Brain microvascular endothelial cell (primary cell): ENCODE measurements at regions not wholly inside any gene's neighbourhood (a gene's known extent, or its start where the extent isn't known, plus 50 kb on each side); places are given as distances from the start of the nearest gene placed in this dataset.
A peak's percentile ranks its signal among the peaks of the same experiment; 100 is the strongest.

Experiments
- DNase-seq: peaks from one replicate; pipeline ENCODE4 v3.0.0-alpha.2; 2020
- H3K27ac ChIP-seq: fragments of 250-450 bp; sonication (Bioruptor Pico); 2 replicates; pipeline ENCODE4 v1.5.1; 2020; ENCODE audit warnings: mild to moderate bottlenecking, moderate library complexity
- H3K27me3 ChIP-seq: fragments of 250-450 bp; sonication (Bioruptor Pico); replicated peaks from 2 replicates; pipeline ENCODE4 v1.5.1; 2020; ENCODE audit warnings: mild to moderate bottlenecking
- H3K36me3 ChIP-seq: fragments of 250-450 bp; sonication (Bioruptor Pico); replicated peaks from 2 replicates; pipeline ENCODE4 v1.5.1; 2020; ENCODE audit warnings: mild to moderate bottlenecking
- H3K4me3 ChIP-seq: 2 replicates; pipeline ENCODE4 v1.5.1; 2011; ENCODE audit warnings: low read depth, mild to moderate bottlenecking, control low read depth, low read length, moderate library complexity
- in situ Hi-C: cut with HindIII; loops from 2 replicates; pipeline ENCODE4 v1.10.0; 2017; ENCODE audit warnings: low sequenced_read_pairs, low pct_ligation_motif_present
- TF ChIP-seq, protein P1 (sequence below): IDR thresholded peaks from 2 replicates; pipeline ENCODE4 v1.5.1; 2011; ENCODE audit warnings: low read depth, mild to moderate bottlenecking, moderate library complexity, low read length, control low read depth, inconsistent platforms; ENCODE audit errors: missing control alignments

DNA sequence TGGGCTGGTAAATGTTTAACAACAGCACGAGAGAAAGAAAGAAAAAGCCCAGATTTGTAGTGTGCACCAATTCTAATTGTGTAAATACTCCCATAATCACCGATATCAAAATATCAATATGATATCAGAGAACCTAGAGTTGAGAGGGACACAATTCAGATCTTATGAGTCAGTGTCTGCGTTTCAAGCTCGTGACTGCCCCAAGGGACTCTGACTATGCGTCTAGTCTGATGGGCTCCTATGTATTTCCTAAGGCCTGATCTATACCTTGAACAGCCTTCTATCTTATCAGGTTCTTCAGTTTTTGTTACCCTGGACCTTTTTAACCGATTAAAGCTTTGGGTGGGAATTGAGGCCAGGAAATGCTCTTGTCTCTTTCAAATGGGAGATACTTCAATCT is 243.0 kb upstream of the SLC24A2 start:
- Histone ChIP-seq H3K4me3 (no peak overlapping the region), H3K36me3 (no peaks in the 10 kb centered on the region), H3K27me3 (no peaks in the 10 kb centered on the region), H3K27ac (no peak overlapping the region)
- peak; percentile 39 for DNase-seq
- TF ChIP-seq, protein P1, sequence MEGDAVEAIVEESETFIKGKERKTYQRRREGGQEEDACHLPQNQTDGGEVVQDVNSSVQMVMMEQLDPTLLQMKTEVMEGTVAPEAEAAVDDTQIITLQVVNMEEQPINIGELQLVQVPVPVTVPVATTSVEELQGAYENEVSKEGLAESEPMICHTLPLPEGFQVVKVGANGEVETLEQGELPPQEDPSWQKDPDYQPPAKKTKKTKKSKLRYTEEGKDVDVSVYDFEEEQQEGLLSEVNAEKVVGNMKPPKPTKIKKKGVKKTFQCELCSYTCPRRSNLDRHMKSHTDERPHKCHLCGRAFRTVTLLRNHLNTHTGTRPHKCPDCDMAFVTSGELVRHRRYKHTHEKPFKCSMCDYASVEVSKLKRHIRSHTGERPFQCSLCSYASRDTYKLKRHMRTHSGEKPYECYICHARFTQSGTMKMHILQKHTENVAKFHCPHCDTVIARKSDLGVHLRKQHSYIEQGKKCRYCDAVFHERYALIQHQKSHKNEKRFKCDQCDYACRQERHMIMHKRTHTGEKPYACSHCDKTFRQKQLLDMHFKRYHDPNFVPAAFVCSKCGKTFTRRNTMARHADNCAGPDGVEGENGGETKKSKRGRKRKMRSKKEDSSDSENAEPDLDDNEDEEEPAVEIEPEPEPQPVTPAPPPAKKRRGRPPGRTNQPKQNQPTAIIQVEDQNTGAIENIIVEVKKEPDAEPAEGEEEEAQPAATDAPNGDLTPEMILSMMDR, result no peak
- in situ Hi-C loops, result no loop called here

DNA sequence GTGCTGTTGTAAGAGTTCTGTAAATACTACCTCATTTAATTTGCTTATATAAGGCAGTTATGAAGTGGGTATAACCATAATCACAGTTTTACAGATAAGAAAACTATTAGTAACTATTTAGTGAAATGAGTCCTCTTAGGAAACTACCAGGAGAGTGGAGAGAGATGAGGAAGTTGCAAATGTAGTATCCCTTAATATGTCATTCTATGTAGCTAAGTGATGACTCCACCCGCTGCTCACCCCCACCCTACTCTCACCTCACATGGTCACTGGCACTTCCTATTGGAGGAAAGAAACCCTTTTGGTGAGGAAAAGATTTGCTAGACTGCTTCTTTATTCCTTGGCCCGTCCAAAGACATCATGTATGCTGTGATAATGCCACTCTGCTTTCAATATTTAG is 241.8 kb upstream of the SLC24A2 start:
- Histone ChIP-seq H3K27ac (no peak overlapping the region), H3K4me3 (no peak overlapping the region), H3K27me3 (no peaks in the 10 kb centered on the region), H3K36me3 (no peaks in the 10 kb centered on the region)
- DNase-seq, result no peak
- TF ChIP-seq, protein P1, result no peak
- in situ Hi-C loops, result no loop called here

DNA sequence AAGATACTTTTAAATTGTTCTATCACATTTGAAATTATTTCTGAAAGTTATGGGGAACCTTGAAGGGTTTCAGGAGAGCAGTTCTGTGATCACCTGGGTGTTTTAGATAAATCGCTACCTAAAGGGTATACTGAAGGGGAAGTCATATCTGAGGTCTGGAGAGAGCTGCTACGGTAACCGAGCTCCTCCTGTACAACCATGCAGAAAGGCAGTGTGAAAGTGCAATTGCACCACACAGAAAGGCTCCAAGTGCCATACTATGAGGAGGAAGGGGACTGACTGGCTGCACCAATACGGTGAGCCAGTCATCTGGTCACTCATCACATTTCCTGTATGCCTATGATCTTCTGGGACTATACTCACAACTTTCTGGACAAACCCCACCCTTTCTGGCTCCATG is 241.4 kb upstream of the SLC24A2 start:
- in situ Hi-C loops, result no loop called here
- Histone ChIP-seq H3K4me3 (no peak overlapping the region), H3K36me3 (no peaks in the 10 kb centered on the region), H3K27ac (no peak overlapping the region), H3K27me3 (no peaks in the 10 kb centered on the region)
- DNase-seq, result no peak
- TF ChIP-seq, protein P1, result no peak

DNA sequence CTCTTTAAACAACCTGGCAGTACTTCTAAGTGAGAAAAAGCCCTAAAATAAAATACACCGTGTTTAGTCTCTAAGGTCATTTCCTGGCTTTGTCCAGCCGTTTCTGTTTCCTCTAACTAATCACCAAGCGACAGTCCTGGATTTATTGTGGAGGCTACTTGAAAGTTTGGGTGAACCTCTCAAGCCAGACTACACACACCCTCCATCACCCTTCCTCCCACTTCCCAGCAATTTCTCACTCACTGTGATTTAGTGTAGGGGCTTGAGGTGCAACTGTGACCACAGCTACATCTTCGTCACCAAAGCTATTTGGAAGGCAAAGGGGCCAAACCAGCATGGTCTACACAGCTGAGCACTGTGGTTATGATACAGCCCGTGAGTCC is 240.0 kb upstream of the SLC24A2 start:
- TF ChIP-seq, protein P1, result no peak
- Histone ChIP-seq H3K36me3 (no peaks in the 10 kb centered on the region), H3K4me3 (no peak overlapping the region), H3K27me3 (no peaks in the 10 kb centered on the region), H3K27ac (no peak overlapping the region)
- DNase-seq, result no peak
- in situ Hi-C loops, result no loop called here

DNA sequence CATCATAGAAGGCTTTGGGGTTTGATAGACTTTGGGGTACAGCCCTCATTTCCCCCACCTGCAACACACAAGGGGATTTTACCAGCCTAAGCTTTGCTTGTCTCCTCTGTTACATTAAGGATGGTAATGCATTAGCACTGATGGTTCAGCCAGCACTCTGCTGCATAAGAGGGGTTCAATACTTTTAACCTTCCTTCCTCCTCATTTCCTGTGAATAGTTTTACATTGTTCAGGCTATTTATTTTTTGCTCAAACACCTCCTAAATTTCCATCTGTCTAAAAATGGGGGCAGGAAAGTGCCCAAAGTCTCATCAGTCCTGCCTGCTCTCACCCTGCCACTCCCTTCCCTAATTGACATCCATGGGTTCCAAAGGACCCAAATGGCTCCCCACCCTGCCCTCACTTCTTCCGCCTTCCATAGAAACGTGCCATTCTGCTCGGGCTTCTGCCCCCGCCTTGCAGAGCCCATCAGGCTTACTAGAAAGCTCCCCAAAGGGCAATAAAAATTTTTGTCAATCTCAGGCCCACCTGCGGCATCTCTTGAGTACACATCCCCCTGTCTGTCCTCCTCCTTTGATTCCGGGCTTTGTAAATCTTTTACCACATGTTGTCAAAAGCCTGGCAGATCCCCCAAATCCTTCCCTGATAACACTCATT is 239.5 kb upstream of the SLC24A2 start:
- Histone ChIP-seq H3K36me3 (no peaks in the 10 kb centered on the region), H3K27ac (no peak overlapping the region), H3K4me3 (no peak overlapping the region), H3K27me3 (no peaks in the 10 kb centered on the region)
- DNase-seq, result no peak
- in situ Hi-C loops, result no loop called here
- TF ChIP-seq, protein P1, result no peak

DNA sequence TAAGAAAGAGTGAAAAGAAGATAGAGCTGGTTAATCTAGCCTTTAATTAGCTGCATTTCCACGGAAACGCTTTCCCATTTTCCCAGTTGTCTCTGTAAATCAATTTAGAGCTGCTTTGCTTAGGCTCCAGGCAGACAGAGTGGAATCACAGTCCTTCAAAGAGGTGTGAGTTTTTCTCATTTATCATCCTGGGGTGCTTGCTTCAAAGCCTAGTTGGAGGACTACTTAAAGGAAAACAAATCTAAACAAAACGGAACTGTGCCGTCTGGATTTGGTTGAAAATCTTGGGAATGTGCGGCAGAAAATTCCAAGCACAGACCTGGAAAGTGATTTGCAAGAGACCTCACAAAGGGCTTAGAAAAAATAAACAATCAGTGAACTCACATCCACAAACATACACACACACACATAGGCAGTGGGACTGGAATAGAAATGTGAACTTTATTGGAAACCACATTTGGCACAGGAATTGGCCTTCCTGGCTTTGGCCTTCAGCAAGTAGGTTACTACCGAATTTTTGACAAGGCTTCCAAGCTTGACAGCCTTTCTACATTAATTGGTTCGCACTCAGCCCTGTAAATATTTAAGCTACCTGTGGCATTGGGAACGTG is 235.2 kb upstream of the SLC24A2 start:
- DNase-seq, result no peak
- Histone ChIP-seq H3K27me3 (no peaks in the 10 kb centered on the region), H3K27ac (no peak overlapping the region), H3K4me3 (no peak overlapping the region), H3K36me3 (no peaks in the 10 kb centered on the region)
- TF ChIP-seq, protein P1, result no peak
- in situ Hi-C loops, result no loop called here
